ENCODE measurements at regions not wholly inside any gene's neighbourhood (a gene's known extent, or its start where the extent isn't known, plus 50 kb on each side); places are given as distances from the start of the nearest gene placed in this dataset.
A peak's percentile ranks its signal among the peaks of the same experiment; 100 is the strongest.

GRCh38 chr18:22690556-22690955 lies 242.6 kb upstream of the RBBP8 start:
- Mint-ChIP-seq H3K9me3 (ENCODE audit: insufficient read depth) (no peaks in the 10 kb centered on the region), H3K27me3 (ENCODE audit: low read depth) (no peaks in the 10 kb centered on the region), H3K4me1 (ENCODE audit: low read depth) (no peaks in the 10 kb centered on the region), H3K27ac (no peak overlapping the region), H3K4me3 (no peak overlapping the region), H3K36me3 (ENCODE audit: low read depth) (no peaks in the 10 kb centered on the region)
- ChIA-PET POLR2A (no interaction called here), CTCF (no interaction called here)
- ATAC-seq, result no peak
- DNase-seq, result no peak

- no peaks in the 10 kb centered on the region for H3K27me3 Mint-ChIP-seq (ENCODE audit: low read depth)
- DNase-seq (no peak), ATAC-seq (no peak)
- no peaks in the 10 kb centered on the region for H3K36me3 Mint-ChIP-seq (ENCODE audit: low read depth)
- ChIA-PET POLR2A (no interaction called here), CTCF (no interaction called here)
- H3K27ac Mint-ChIP-seq, result no peak overlapping the region
- no peaks in the 10 kb centered on the region for H3K9me3 Mint-ChIP-seq (ENCODE audit: insufficient read depth)
- no peak overlapping the region for H3K4me3 Mint-ChIP-seq
- no peaks in the 10 kb centered on the region for H3K4me1 Mint-ChIP-seq (ENCODE audit: low read depth)
These were observed 241.0 kb upstream of the RBBP8 start for GRCh38 chr18:22691946-22692710.

GRCh38 chr18:22694954-22695353 lies 238.2 kb upstream of the RBBP8 start:
- POLR2A ChIA-PET, result no interaction called here
- Mint-ChIP-seq H3K27me3 (ENCODE audit: low read depth) (no peaks in the 10 kb centered on the region), H3K36me3 (ENCODE audit: low read depth) (no peaks in the 10 kb centered on the region), H3K4me3 (no peak overlapping the region), H3K9me3 (ENCODE audit: insufficient read depth) (no peaks in the 10 kb centered on the region), H3K4me1 (ENCODE audit: low read depth) (no peaks in the 10 kb centered on the region), H3K27ac (no peak overlapping the region)
- ATAC-seq (no peak), DNase-seq (no peak)
- CTCF ChIA-PET, result no interaction called here

GRCh38 chr18:22695674-22696073 lies 237.5 kb upstream of the RBBP8 start:
- no peak for ATAC-seq
- POLR2A ChIA-PET, result no interaction called here
- CTCF ChIA-PET, result no interaction called here
- no peaks in the 10 kb centered on the region for H3K4me1 Mint-ChIP-seq (ENCODE audit: low read depth)
- no peak overlapping the region for H3K4me3 Mint-ChIP-seq
- no peaks in the 10 kb centered on the region for H3K36me3 Mint-ChIP-seq (ENCODE audit: low read depth)
- no peak for DNase-seq
- no peak overlapping the region for H3K27ac Mint-ChIP-seq
- H3K27me3 Mint-ChIP-seq (ENCODE audit: low read depth), result no peaks in the 10 kb centered on the region
- H3K9me3 Mint-ChIP-seq (ENCODE audit: insufficient read depth), result no peaks in the 10 kb centered on the region

- H3K27me3 Mint-ChIP-seq (ENCODE audit: low read depth), result no peaks in the 10 kb centered on the region
- no peaks in the 10 kb centered on the region for H3K36me3 Mint-ChIP-seq (ENCODE audit: low read depth)
- no peak overlapping the region for H3K27ac Mint-ChIP-seq
- no peak for ATAC-seq
- POLR2A ChIA-PET, result no interaction called here
- H3K4me3 Mint-ChIP-seq, result no peak overlapping the region
- CTCF ChIA-PET, result no interaction called here
- DNase-seq, result no peak
- no peaks in the 10 kb centered on the region for H3K9me3 Mint-ChIP-seq (ENCODE audit: insufficient read depth)
- H3K4me1 Mint-ChIP-seq (ENCODE audit: low read depth), result no peaks in the 10 kb centered on the region
These were observed 235.6 kb upstream of the RBBP8 start for GRCh38 chr18:22697561-22697960.

- ChIA-PET POLR2A (no interaction called here), CTCF (no interaction called here)
- H3K4me1 Mint-ChIP-seq (ENCODE audit: low read depth), result no peaks in the 10 kb centered on the region
- no peaks in the 10 kb centered on the region for H3K9me3 Mint-ChIP-seq (ENCODE audit: insufficient read depth)
- H3K27me3 Mint-ChIP-seq (ENCODE audit: low read depth), result peaks cover 4% of the 10 kb centered on the region
- H3K36me3 Mint-ChIP-seq (ENCODE audit: low read depth), result no peaks in the 10 kb centered on the region
- ATAC-seq (no peak), DNase-seq (no peak)
- H3K27ac Mint-ChIP-seq, result no peak overlapping the region
- no peak overlapping the region for H3K4me3 Mint-ChIP-seq
These were observed 234.4 kb upstream of the RBBP8 start for GRCh38 chr18:22698711-22699110.

GRCh38 chr18:22699629-22700028 lies 233.5 kb upstream of the RBBP8 start:
- DNase-seq (no peak), ATAC-seq (no peak)
- no peaks in the 10 kb centered on the region for H3K4me1 Mint-ChIP-seq (ENCODE audit: low read depth)
- H3K27ac Mint-ChIP-seq, result no peak overlapping the region
- peaks cover 4% of the 10 kb centered on the region for H3K27me3 Mint-ChIP-seq (ENCODE audit: low read depth)
- no peaks in the 10 kb centered on the region for H3K36me3 Mint-ChIP-seq (ENCODE audit: low read depth)
- no peaks in the 10 kb centered on the region for H3K9me3 Mint-ChIP-seq (ENCODE audit: insufficient read depth)
- ChIA-PET POLR2A (no interaction called here), CTCF (no interaction called here)
- no peak overlapping the region for H3K4me3 Mint-ChIP-seq

GRCh38 chr18:22700920-22701319 lies 232.2 kb upstream of the RBBP8 start:
- POLR2A ChIA-PET, result no interaction called here
- Mint-ChIP-seq H3K4me1 (ENCODE audit: low read depth) (no peaks in the 10 kb centered on the region), H3K4me3 (no peak overlapping the region), H3K27me3 (ENCODE audit: low read depth) (peaks cover 4% of the 10 kb centered on the region), H3K36me3 (ENCODE audit: low read depth) (no peaks in the 10 kb centered on the region), H3K27ac (no peak overlapping the region), H3K9me3 (ENCODE audit: insufficient read depth) (no peaks in the 10 kb centered on the region)
- DNase-seq (no peak), ATAC-seq (no peak)
- CTCF ChIA-PET, result no interaction called here

- Mint-ChIP-seq H3K27me3 (ENCODE audit: low read depth) (peaks cover 4% of the 10 kb centered on the region), H3K4me3 (no peak overlapping the region), H3K9me3 (ENCODE audit: insufficient read depth) (no peaks in the 10 kb centered on the region), H3K36me3 (ENCODE audit: low read depth) (no peaks in the 10 kb centered on the region), H3K4me1 (ENCODE audit: low read depth) (no peaks in the 10 kb centered on the region), H3K27ac (no peak overlapping the region)
- ChIA-PET POLR2A (no interaction called here), CTCF (no interaction called here)
- DNase-seq, result no peak
- ATAC-seq, result no peak
These were observed 231.8 kb upstream of the RBBP8 start for GRCh38 chr18:22701326-22701725.

- H3K36me3 Mint-ChIP-seq (ENCODE audit: low read depth), result no peaks in the 10 kb centered on the region
- H3K27me3 Mint-ChIP-seq (ENCODE audit: low read depth), result peaks cover 4% of the 10 kb centered on the region
- ChIA-PET CTCF (no interaction called here), POLR2A (no interaction called here)
- DNase-seq (no peak), ATAC-seq (no peak)
- no peak overlapping the region for H3K27ac Mint-ChIP-seq
- no peaks in the 10 kb centered on the region for H3K4me1 Mint-ChIP-seq (ENCODE audit: low read depth)
- H3K4me3 Mint-ChIP-seq, result no peak overlapping the region
- no peaks in the 10 kb centered on the region for H3K9me3 Mint-ChIP-seq (ENCODE audit: insufficient read depth)
These were observed 231.3 kb upstream of the RBBP8 start for GRCh38 chr18:22701795-22702194.

- POLR2A ChIA-PET, result no interaction called here
- no peaks in the 10 kb centered on the region for H3K4me1 Mint-ChIP-seq (ENCODE audit: low read depth)
- no peak for DNase-seq
- ATAC-seq, result no peak
- no peaks in the 10 kb centered on the region for H3K9me3 Mint-ChIP-seq (ENCODE audit: insufficient read depth)
- no peak overlapping the region for H3K27ac Mint-ChIP-seq
- H3K4me3 Mint-ChIP-seq, result no peak overlapping the region
- H3K27me3 Mint-ChIP-seq (ENCODE audit: low read depth), result peaks cover 4% of the 10 kb centered on the region
- H3K36me3 Mint-ChIP-seq (ENCODE audit: low read depth), result no peaks in the 10 kb centered on the region
- CTCF ChIA-PET, result no interaction called here
These were observed 230.3 kb upstream of the RBBP8 start for GRCh38 chr18:22702806-22703205.

GRCh38 chr18:22703883-22704585 lies 229.1 kb upstream of the RBBP8 start:
- Mint-ChIP-seq H3K4me3 (no peak overlapping the region), H3K36me3 (ENCODE audit: low read depth) (no peaks in the 10 kb centered on the region), H3K27me3 (ENCODE audit: low read depth) (peaks cover 4% of the 10 kb centered on the region), H3K27ac (no peak overlapping the region), H3K9me3 (ENCODE audit: insufficient read depth) (no peaks in the 10 kb centered on the region), H3K4me1 (ENCODE audit: low read depth) (no peaks in the 10 kb centered on the region)
- ChIA-PET POLR2A (no interaction called here), CTCF (interaction anchor here (1.0 kb wide), 1 partner anchor 707 kb away, joined by 3 read pairs; no protein-coding TSS in a partner anchor)
- peak; percentile 23 for DNase-seq
- no peak for ATAC-seq

- no peak for ATAC-seq
- ChIA-PET POLR2A (no interaction called here), CTCF (no interaction called here)
- Mint-ChIP-seq H3K36me3 (ENCODE audit: low read depth) (no peaks in the 10 kb centered on the region), H3K4me1 (ENCODE audit: low read depth) (no peaks in the 10 kb centered on the region), H3K27me3 (ENCODE audit: low read depth) (peaks cover 4% of the 10 kb centered on the region), H3K4me3 (no peak overlapping the region), H3K27ac (no peak overlapping the region), H3K9me3 (ENCODE audit: insufficient read depth) (no peaks in the 10 kb centered on the region)
- no peak for DNase-seq
These were observed 228.6 kb upstream of the RBBP8 start for GRCh38 chr18:22704586-22704918.

Data from activated CD8-positive, alpha-beta T cell treated with anti-CD3 and anti-CD28 coated beads, Interleukin-2, amount 10 ng/mL, durations not matched to agents 7 days and 5 days (primary cell).